A549 (cell line): ENCODE measurements at regions not wholly inside any gene's neighbourhood (a gene's known extent, or its start where the extent isn't known, plus 50 kb on each side); places are given as distances from the start of the nearest gene placed in this dataset.

Source experiments
- CTCF ChIP-seq: fragments of >200 bp; sonication (Bioruptor Twin); formaldehyde crosslinking; IDR thresholded peaks from 3 replicates; pipeline ENCODE4 v1.5.1; 2016
- EP300 ChIP-seq, 2 experiments: fragments of >200 bp; sonication (Bioruptor Twin); formaldehyde crosslinking; IDR thresholded peaks; 2 replicates in 1 of 2; 3 replicates in 1 of 2; pipeline ENCODE4 v1.6.1; 2016 to 2017
- FOSB ChIP-seq: fragments of 250-450 bp; sonication (Bioruptor Pico); IDR thresholded peaks from 2 replicates; pipeline ENCODE4 v1.5.0; 2020; ENCODE audit warnings: mild to moderate bottlenecking, moderate library complexity
- JUNB ChIP-seq: fragments of >200 bp; sonication (Bioruptor Twin); formaldehyde crosslinking; IDR thresholded peaks from 2 replicates; pipeline ENCODE4 v1.6.1; 2016
- MAFK ChIP-seq: fragments of 450-650 bp; IDR thresholded peaks from 2 replicates; pipeline ENCODE4 v1.6.1; 2014; ENCODE audit not compliant: partially characterized antibody
- POLR2A ChIP-seq: IDR thresholded peaks from 2 replicates; pipeline ENCODE4 v1.6.1; 2012; ENCODE audit warnings: mild to moderate bottlenecking, low read length
- RAD21 ChIP-seq, 2 experiments: fragments of >200 bp in 1 of 2; sonication (Bioruptor Twin) in 1 of 2; formaldehyde crosslinking in 1 of 2; IDR thresholded peaks in 1 of 2; conservative IDR thresholded peaks in 1 of 2; 2 replicates in 1 of 2; 3 replicates in 1 of 2; pipeline ENCODE4 v1.6.1; 2012 to 2018; ENCODE audit warnings: inconsistent platforms in 1 of 2
- USF2 ChIP-seq: fragments of 450-650 bp; IDR thresholded peaks from 2 replicates; pipeline ENCODE4 v1.6.1; 2014; ENCODE audit warnings: antibody characterized with exemption
- TF ChIP-seq, protein P1 (sequence below): IDR thresholded peaks from 2 replicates; pipeline ENCODE4 v1.6.1; 2012

DNA sequence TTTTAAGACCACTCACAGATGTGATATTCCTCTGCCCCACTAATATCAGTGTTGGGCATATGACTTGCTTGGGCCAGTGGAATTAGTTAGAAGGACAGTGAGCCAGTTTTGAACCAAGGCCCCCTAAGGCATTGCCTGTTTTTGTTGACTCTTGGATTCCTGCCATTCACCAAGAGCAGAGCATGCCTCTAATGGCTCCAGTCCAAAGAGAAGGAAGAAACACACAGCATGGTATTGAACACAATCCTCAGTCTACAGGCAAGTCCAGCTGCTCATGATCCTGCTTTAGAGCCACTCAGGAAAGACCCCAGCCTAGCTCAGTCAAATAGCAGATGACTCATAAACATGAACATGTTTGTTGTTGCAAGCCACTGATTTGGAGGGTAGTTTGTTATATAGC is 1201.5 kb downstream of the BCL11B start:
- TF ChIP-seq CTCF (no peak), JUNB (no peak), POLR2A (no peak), USF2 (no peak), RAD21 (conservative IDR thresholded peaks at IDR 0.05 in 1 of 2, IDR thresholded peaks at IDR 0.05 in 1 of 2) (no peak), EP300 (IDR thresholded peaks at IDR 0.05) (no peak), MAFK (no peak), FOSB (no peak)
- TF ChIP-seq, protein P1, sequence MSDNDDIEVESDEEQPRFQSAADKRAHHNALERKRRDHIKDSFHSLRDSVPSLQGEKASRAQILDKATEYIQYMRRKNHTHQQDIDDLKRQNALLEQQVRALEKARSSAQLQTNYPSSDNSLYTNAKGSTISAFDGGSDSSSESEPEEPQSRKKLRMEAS, result no peak
